Neutrophil (primary cell): ENCODE measurements at regions not wholly inside any gene's neighbourhood (a gene's known extent, or its start where the extent isn't known, plus 50 kb on each side); places are given as distances from the start of the nearest gene placed in this dataset.

Experiments
- H3K27ac ChIP-seq: fragments of 200-600 bp; sonication (generic); 2 replicates; pipeline ENCODE4 v1.5.1; 2016; ENCODE audit warnings: mild to moderate bottlenecking, moderate library complexity
- H3K27me3 ChIP-seq: fragments of 200-600 bp; sonication (generic); 2 replicates; pipeline ENCODE4 v1.6.0; 2016; ENCODE audit warnings: mild to moderate bottlenecking
- H3K36me3 ChIP-seq: fragments of 200-600 bp; sonication (generic); 2 replicates; pipeline ENCODE4 v1.5.1; 2017
- H3K4me1 ChIP-seq, 2 experiments: fragments of 200-600 bp in 1 of 2; sonication (generic) in 1 of 2; 1 replicate in 1 of 2; 2 replicates in 1 of 2; pipeline versions ENCODE4 v1.5.1 to v1.6.1; 2013 to 2016; ENCODE audit warnings: low read depth in 1 of 2, low read length in 1 of 2, mild to moderate bottlenecking in 1 of 2, moderate library complexity in 1 of 2; ENCODE audit not compliant: control insufficient read depth in 1 of 2, insufficient read depth in 1 of 2
- H3K4me3 ChIP-seq, 2 experiments: fragments of 200-600 bp in 1 of 2; sonication (generic) in 1 of 2; 1 replicate in 1 of 2; 2 replicates in 1 of 2; pipeline ENCODE4 v1.5.1; 2013 to 2016; ENCODE audit warnings: low read depth in 1 of 2, low read length in 1 of 2, mild to moderate bottlenecking in 1 of 2, moderate library complexity in 1 of 2
- H3K9me3 ChIP-seq: fragments of 200-600 bp; sonication (generic); 2 replicates; pipeline ENCODE4 v1.5.1; 2016
- TF ChIP-seq, protein P1 (sequence below): fragments of 200-600 bp; sonication (generic); IDR thresholded peaks from 2 replicates; pipeline ENCODE4 v1.5.1; 2016; ENCODE audit warnings: antibody characterized with exemption

DNA sequence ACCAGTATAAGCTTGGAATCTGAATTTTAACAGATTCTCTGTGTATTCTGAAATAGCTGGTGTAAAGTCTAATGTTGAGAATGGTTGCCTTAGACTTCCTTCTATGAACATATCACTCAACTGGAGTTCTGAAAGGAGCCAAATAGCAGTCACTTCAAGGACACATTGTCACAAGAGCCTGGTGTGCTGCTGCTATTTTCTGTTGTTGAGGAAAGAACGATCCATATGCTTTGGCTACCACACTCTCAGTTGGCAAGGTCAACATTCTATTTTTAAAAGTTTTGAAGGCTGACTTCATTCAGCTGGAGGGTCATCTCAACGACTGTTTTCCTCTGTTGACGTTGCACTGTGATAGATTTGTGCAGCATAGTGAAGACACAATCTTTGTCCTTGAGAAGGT is 248.7 kb downstream of the TUSC7 start:
- no peak overlapping the region for H3K4me3 ChIP-seq
- TF ChIP-seq, protein P1, sequence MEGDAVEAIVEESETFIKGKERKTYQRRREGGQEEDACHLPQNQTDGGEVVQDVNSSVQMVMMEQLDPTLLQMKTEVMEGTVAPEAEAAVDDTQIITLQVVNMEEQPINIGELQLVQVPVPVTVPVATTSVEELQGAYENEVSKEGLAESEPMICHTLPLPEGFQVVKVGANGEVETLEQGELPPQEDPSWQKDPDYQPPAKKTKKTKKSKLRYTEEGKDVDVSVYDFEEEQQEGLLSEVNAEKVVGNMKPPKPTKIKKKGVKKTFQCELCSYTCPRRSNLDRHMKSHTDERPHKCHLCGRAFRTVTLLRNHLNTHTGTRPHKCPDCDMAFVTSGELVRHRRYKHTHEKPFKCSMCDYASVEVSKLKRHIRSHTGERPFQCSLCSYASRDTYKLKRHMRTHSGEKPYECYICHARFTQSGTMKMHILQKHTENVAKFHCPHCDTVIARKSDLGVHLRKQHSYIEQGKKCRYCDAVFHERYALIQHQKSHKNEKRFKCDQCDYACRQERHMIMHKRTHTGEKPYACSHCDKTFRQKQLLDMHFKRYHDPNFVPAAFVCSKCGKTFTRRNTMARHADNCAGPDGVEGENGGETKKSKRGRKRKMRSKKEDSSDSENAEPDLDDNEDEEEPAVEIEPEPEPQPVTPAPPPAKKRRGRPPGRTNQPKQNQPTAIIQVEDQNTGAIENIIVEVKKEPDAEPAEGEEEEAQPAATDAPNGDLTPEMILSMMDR = no peak
- H3K27ac ChIP-seq = no peak overlapping the region
- no peaks in the 10 kb centered on the region for H3K9me3 ChIP-seq
- no peaks in the 10 kb centered on the region for H3K27me3 ChIP-seq
- no peaks in the 10 kb centered on the region for H3K4me1 ChIP-seq
- no peaks in the 10 kb centered on the region for H3K36me3 ChIP-seq

DNA sequence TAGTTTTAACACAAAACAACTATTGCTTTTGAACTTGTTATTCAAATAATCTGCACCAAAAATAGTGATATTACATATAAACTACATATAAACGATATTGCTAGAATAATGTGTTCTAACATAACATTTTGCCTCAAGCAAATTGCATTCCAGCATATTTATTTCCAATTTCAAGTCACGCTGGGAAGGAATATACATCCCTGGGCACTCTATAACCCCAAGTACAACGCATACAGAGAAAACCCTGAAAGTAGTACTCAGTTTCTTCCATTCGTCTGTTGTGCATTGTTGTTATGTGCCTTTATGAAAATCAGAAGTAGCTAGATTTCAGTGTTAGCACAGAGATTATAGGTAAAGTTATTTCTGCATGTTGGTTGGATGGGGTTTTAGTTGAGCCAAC is 251.5 kb downstream of the TUSC7 start:
- TF ChIP-seq, protein P1 = no peak
- Histone ChIP-seq H3K27ac (no peak overlapping the region), H3K4me1 (no peaks in the 10 kb centered on the region), H3K36me3 (no peaks in the 10 kb centered on the region), H3K27me3 (no peaks in the 10 kb centered on the region), H3K4me3 (no peak overlapping the region), H3K9me3 (no peaks in the 10 kb centered on the region)

DNA sequence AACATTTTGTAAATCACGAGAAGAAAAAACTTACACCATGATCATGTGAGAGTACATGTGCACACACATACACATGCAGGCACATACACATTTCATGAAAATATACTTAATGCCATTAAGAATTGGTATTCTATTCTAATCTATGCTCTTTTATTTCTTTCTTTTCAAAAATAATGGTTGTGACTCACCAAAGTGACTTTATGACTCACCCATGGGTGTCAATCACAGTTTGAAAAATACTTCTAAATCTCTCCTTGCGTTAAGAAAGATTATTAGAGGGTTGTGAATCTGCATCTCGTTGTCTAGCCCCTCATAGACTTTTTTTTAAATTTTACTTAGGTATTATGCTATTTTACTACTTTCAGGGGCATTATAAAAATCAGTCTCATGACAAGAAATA is 254.2 kb downstream of the TUSC7 start:
- TF ChIP-seq, protein P1 = no peak
- H3K27ac ChIP-seq = no peak overlapping the region

DNA sequence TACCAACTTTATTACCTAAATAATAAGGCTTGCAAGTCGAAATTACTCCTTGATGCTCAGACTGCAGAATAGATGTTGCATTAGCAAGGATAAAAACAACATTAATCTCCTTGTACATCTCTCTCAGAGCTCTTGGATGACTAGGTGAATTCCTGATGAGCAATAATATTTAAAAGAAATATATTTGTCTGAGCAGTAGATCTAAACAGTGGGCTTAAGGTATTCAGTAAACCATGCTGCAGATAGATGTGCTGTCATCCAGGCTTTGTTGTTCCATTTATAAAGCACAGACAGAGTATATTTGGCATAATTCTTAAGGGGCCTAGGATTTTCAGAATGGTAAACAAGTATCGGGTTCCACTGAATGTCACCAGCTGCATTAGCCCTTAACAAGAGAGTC is 257.1 kb downstream of the TUSC7 start:
- TF ChIP-seq, protein P1 = no peak
- Histone ChIP-seq H3K4me3 (no peak overlapping the region), H3K9me3 (no peaks in the 10 kb centered on the region), H3K27me3 (no peaks in the 10 kb centered on the region), H3K27ac (no peak overlapping the region), H3K4me1 (no peaks in the 10 kb centered on the region), H3K36me3 (no peaks in the 10 kb centered on the region)

More for the DNA sequence above, 254.2 kb downstream of the TUSC7 start:
- no peaks in the 10 kb centered on the region for H3K9me3 ChIP-seq
- H3K4me3 ChIP-seq = no peak overlapping the region
- no peaks in the 10 kb centered on the region for H3K36me3 ChIP-seq
- no peaks in the 10 kb centered on the region for H3K4me1 ChIP-seq
- H3K27me3 ChIP-seq = no peaks in the 10 kb centered on the region

DNA sequence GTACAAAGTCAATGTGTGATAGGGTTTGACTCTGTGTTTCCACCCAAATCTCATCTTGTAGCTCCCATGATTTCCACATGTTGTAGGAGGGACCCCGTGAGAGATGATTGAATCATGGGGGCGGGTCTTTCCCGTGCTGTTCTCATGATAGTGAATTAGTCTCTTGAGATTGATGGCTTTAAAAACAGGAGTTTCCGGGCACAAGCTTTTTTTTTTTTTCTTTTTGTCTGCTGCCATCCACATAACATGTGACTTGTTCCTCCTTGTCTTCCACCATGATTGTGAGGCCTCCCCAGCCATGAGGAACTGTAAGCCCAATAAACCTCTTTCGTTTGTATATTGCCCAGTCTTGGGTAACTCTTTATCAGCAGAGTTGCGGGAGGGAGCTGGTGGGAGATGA is 259.6 kb downstream of the TUSC7 start:
- Histone ChIP-seq H3K27ac (no peak overlapping the region), H3K9me3 (no peaks in the 10 kb centered on the region), H3K4me3 (no peak overlapping the region), H3K27me3 (no peaks in the 10 kb centered on the region), H3K36me3 (no peaks in the 10 kb centered on the region), H3K4me1 (no peaks in the 10 kb centered on the region)
- TF ChIP-seq, protein P1 = no peak

DNA sequence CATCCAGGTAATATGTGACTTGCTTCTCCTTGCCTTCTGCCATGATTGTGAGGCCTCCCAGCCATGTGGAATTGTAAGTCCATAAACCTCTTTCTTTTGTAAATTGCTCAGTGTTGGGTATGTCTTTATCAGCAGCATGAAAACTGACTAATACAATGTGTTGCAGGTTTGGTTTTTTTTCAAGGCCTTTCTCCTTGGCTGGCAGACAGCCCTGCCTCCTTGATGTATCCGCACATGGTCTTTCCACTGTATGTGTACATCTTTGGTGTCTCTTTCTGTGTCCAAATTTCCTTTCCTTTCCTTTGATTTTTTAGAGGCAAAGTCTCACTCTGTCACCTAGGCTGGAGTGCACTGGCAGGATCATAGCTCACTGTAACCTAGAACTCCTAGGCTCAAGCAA is 260.1 kb downstream of the TUSC7 start:
- H3K36me3 ChIP-seq = no peaks in the 10 kb centered on the region

More for the DNA sequence above, 260.1 kb downstream of the TUSC7 start:
- Histone ChIP-seq H3K27ac (no peak overlapping the region), H3K4me1 (no peaks in the 10 kb centered on the region), H3K4me3 (no peak overlapping the region), H3K27me3 (no peaks in the 10 kb centered on the region), H3K9me3 (no peaks in the 10 kb centered on the region)
- TF ChIP-seq, protein P1 = no peak
